ENCODE measurements at regions not wholly inside any gene's neighbourhood (a gene's known extent, or its start where the extent isn't known, plus 50 kb on each side); places are given as distances from the start of the nearest gene placed in this dataset.

- ATAC-seq (ENCODE audit: poor library complexity) (no peak), DNase-seq (no peak)
- no peak overlapping the region for H3K27ac ChIP-seq (ENCODE audit: low read depth in 1 of 2, low read length in 2 of 2)
- no peak overlapping the region for H3K4me3 Mint-ChIP-seq
- no peaks in the 10 kb centered on the region for H3K9me3 ChIP-seq (ENCODE audit: control insufficient read depth in 1 of 2, insufficient read depth in 1 of 2, low read length in 2 of 2)
- ChIA-PET POLR2A (no interaction called here), CTCF (no interaction called here)
- no peaks in the 10 kb centered on the region for H3K36me3 ChIP-seq (ENCODE audit: insufficient read depth, low read length)
- H3K36me3 Mint-ChIP-seq (ENCODE audit: low read depth) = no peaks in the 10 kb centered on the region
- no peak overlapping the region for H3K4me3 ChIP-seq (ENCODE audit: low read length)
- TF ChIP-seq CTCF (IDR thresholded peaks at IDR 0.05) = no peak
- no peaks in the 10 kb centered on the region for H3K4me1 ChIP-seq (ENCODE audit: insufficient read depth, low read length)
- H3K9me3 Mint-ChIP-seq = peaks cover 2% of the 10 kb centered on the region
- H3K27me3 ChIP-seq (ENCODE audit: control insufficient read depth in 1 of 2, insufficient read depth in 2 of 2, low read length in 2 of 2) = no peaks in the 10 kb centered on the region
- H3K27me3 Mint-ChIP-seq = no peaks in the 10 kb centered on the region
- intact Hi-C loops (cut with DNase I, micrococcal nuclease) = no loop called here
- no peaks in the 10 kb centered on the region for H3K4me1 Mint-ChIP-seq (ENCODE audit: low read depth)
- H3K27ac Mint-ChIP-seq = no peak overlapping the region
Observed at GRCh38 chr9:1421436-1421835, 371.3 kb downstream of the DMRT2 start.

- Mint-ChIP-seq H3K36me3 (ENCODE audit: low read depth) (no peaks in the 10 kb centered on the region), H3K9me3 (no peaks in the 10 kb centered on the region), H3K27me3 (peaks cover 22% of the 10 kb centered on the region), H3K4me1 (ENCODE audit: low read depth) (no peaks in the 10 kb centered on the region), H3K4me3 (no peak overlapping the region), H3K27ac (no peak overlapping the region)
- POLR2A ChIA-PET = no interaction called here
- DNase-seq = no peak
- Histone ChIP-seq H3K27ac (ENCODE audit: low read depth in 1 of 2, low read length in 2 of 2) (no peak overlapping the region), H3K36me3 (ENCODE audit: insufficient read depth, low read length) (no peaks in the 10 kb centered on the region), H3K9me3 (ENCODE audit: control insufficient read depth in 1 of 2, insufficient read depth in 1 of 2, low read length in 2 of 2) (no peaks in the 10 kb centered on the region), H3K4me3 (ENCODE audit: low read length) (no peak overlapping the region), H3K4me1 (ENCODE audit: insufficient read depth, low read length) (no peaks in the 10 kb centered on the region), H3K27me3 (ENCODE audit: control insufficient read depth in 1 of 2, insufficient read depth in 2 of 2, low read length in 2 of 2) (no peaks in the 10 kb centered on the region)
- intact Hi-C loops (cut with DNase I, micrococcal nuclease) = no loop called here
- CTCF ChIA-PET = no interaction called here
- TF ChIP-seq CTCF (IDR thresholded peaks at IDR 0.05) = no peak
- no peak for ATAC-seq (ENCODE audit: poor library complexity)
Observed at GRCh38 chr9:1427875-1428274, 377.7 kb downstream of the DMRT2 start.

- Histone ChIP-seq H3K36me3 (ENCODE audit: insufficient read depth, low read length) (no peaks in the 10 kb centered on the region), H3K9me3 (ENCODE audit: control insufficient read depth in 1 of 2, insufficient read depth in 1 of 2, low read length in 2 of 2) (no peaks in the 10 kb centered on the region), H3K27ac (ENCODE audit: low read depth in 1 of 2, low read length in 2 of 2) (no peak overlapping the region), H3K27me3 (ENCODE audit: control insufficient read depth in 1 of 2, insufficient read depth in 2 of 2, low read length in 2 of 2) (no peaks in the 10 kb centered on the region), H3K4me3 (ENCODE audit: low read length) (no peak overlapping the region), H3K4me1 (ENCODE audit: insufficient read depth, low read length) (no peaks in the 10 kb centered on the region)
- no peaks in the 10 kb centered on the region for H3K9me3 Mint-ChIP-seq
- ATAC-seq (ENCODE audit: poor library complexity) (no peak), DNase-seq (no peak)
- H3K36me3 Mint-ChIP-seq (ENCODE audit: low read depth) = no peaks in the 10 kb centered on the region
- H3K27me3 Mint-ChIP-seq = peaks cover 22% of the 10 kb centered on the region
- intact Hi-C loops (cut with DNase I, micrococcal nuclease) = no loop called here
- TF ChIP-seq CTCF (IDR thresholded peaks at IDR 0.05) = no peak
- H3K27ac Mint-ChIP-seq = no peak overlapping the region
- ChIA-PET CTCF (no interaction called here), POLR2A (no interaction called here)
- no peaks in the 10 kb centered on the region for H3K4me1 Mint-ChIP-seq (ENCODE audit: low read depth)
- no peak overlapping the region for H3K4me3 Mint-ChIP-seq
Observed at GRCh38 chr9:1429297-1429696, 379.1 kb downstream of the DMRT2 start.
